ENCODE measurements at regions not wholly inside any gene's neighbourhood (a gene's known extent, or its start where the extent isn't known, plus 50 kb on each side); places are given as distances from the start of the nearest gene placed in this dataset.

DNA sequence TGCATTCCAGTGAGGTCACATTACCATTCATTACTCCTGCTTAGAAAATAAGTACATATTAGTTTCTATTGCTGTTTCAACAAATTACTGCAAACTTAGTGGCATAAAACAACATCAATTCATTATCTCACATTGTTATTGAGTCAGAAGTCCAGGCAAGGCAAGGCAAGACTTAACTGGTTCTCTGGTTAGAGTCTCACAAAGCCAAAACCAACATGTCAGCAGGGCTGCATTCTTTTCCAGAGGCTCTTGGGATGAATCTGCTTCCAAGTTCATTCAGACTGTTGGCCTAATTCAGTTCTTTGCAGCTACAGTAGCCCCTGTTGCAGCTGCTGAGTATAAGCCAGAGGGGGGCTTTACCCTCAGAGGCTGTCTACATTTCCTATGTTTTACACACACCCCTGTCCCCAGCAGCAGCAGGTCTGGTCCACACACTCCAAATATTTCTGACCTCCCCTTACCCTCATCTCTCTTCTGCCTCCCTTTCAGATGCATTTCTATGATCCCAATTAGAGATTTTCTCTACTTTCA lies 892.1 kb upstream of the EPHA5 start:
- TF ChIP-seq, protein P1, sequence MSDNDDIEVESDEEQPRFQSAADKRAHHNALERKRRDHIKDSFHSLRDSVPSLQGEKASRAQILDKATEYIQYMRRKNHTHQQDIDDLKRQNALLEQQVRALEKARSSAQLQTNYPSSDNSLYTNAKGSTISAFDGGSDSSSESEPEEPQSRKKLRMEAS (IDR thresholded peaks at IDR 0.05; ENCODE audit: insufficient read depth, insufficient read length) = no peak
- TF ChIP-seq, protein P2, sequence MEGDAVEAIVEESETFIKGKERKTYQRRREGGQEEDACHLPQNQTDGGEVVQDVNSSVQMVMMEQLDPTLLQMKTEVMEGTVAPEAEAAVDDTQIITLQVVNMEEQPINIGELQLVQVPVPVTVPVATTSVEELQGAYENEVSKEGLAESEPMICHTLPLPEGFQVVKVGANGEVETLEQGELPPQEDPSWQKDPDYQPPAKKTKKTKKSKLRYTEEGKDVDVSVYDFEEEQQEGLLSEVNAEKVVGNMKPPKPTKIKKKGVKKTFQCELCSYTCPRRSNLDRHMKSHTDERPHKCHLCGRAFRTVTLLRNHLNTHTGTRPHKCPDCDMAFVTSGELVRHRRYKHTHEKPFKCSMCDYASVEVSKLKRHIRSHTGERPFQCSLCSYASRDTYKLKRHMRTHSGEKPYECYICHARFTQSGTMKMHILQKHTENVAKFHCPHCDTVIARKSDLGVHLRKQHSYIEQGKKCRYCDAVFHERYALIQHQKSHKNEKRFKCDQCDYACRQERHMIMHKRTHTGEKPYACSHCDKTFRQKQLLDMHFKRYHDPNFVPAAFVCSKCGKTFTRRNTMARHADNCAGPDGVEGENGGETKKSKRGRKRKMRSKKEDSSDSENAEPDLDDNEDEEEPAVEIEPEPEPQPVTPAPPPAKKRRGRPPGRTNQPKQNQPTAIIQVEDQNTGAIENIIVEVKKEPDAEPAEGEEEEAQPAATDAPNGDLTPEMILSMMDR (IDR thresholded peaks at IDR 0.05; ENCODE audit: extremely low read depth in 1 of 2, insufficient read depth in 1 of 2, low read depth in 1 of 2, low read length in 2 of 2) = no peak
- TF ChIP-seq POLR2AphosphoS5 (IDR thresholded peaks at IDR 0.05; ENCODE audit: insufficient read depth, low read depth, low read length) = no peak
- TF ChIP-seq POLR2A (IDR thresholded peaks at IDR 0.05; ENCODE audit: low read depth, low read length) = no peak
- TF ChIP-seq FOS (IDR thresholded peaks at IDR 0.05; ENCODE audit: borderline replicate concordance, insufficient read depth, low read length) = no peak

Data from endothelial cell of umbilical vein (primary cell).